ENCODE measurements at regions not wholly inside any gene's neighbourhood (a gene's known extent, or its start where the extent isn't known, plus 50 kb on each side); places are given as distances from the start of the nearest gene placed in this dataset.
A peak's percentile ranks its signal among the peaks of the same experiment; 100 is the strongest.

- DNase-seq (ENCODE audit: low read depth): no peak
Measured at GRCh38 chr13:53694814-53695532, 666.4 kb downstream of the OLFM4 start.

- DNase-seq (ENCODE audit: low read depth): no peak
Measured at GRCh38 chr13:53703371-53704080, 674.9 kb downstream of the OLFM4 start.

GRCh38 chr13:53719281-53719680 lies 690.7 kb downstream of the OLFM4 start:
- no peak for DNase-seq (ENCODE audit: low read depth)

- no peak for DNase-seq (ENCODE audit: low read depth)
Measured at GRCh38 chr13:53732664-53733063, 704.1 kb downstream of the OLFM4 start.

- DNase-seq (ENCODE audit: low read depth): no peak
Measured at GRCh38 chr13:53743906-53744305, 715.3 kb downstream of the OLFM4 start.

GRCh38 chr13:53747825-53748224 lies 719.2 kb downstream of the OLFM4 start:
- no peak for DNase-seq (ENCODE audit: low read depth)

GRCh38 chr13:53749306-53749705 lies 720.7 kb downstream of the OLFM4 start:
- no peak for DNase-seq (ENCODE audit: low read depth)

GRCh38 chr13:53759016-53759415 lies 730.4 kb downstream of the OLFM4 start:
- no peak for DNase-seq (ENCODE audit: low read depth)

GRCh38 chr13:53775807-53776206 lies 747.2 kb downstream of the OLFM4 start:
- no peak for DNase-seq (ENCODE audit: low read depth)

GRCh38 chr13:53778937-53779336 lies 750.3 kb downstream of the OLFM4 start:
- no peak for DNase-seq (ENCODE audit: low read depth)

- DNase-seq (ENCODE audit: low read depth): no peak
Measured at GRCh38 chr13:53781941-53782340, 753.3 kb downstream of the OLFM4 start.

GRCh38 chr13:53782488-53782961 lies 753.9 kb downstream of the OLFM4 start:
- DNase-seq (ENCODE audit: low read depth): peak; percentile 20

GRCh38 chr13:53783471-53783870 lies 754.9 kb downstream of the OLFM4 start:
- DNase-seq (ENCODE audit: low read depth): no peak

- no peak for DNase-seq (ENCODE audit: low read depth)
Measured at GRCh38 chr13:53788286-53788685, 759.7 kb downstream of the OLFM4 start.

- DNase-seq (ENCODE audit: low read depth): no peak
Measured at GRCh38 chr13:53800011-53800410, 771.4 kb downstream of the OLFM4 start.

GRCh38 chr13:53807251-53807834 lies 778.7 kb downstream of the OLFM4 start:
- no peak for DNase-seq (ENCODE audit: low read depth)

- DNase-seq (ENCODE audit: low read depth): no peak
Measured at GRCh38 chr13:53821632-53822031, 793.0 kb downstream of the OLFM4 start.

- no peak for DNase-seq (ENCODE audit: low read depth)
Measured at GRCh38 chr13:53822136-53822535, 793.5 kb downstream of the OLFM4 start.

- no peak for DNase-seq (ENCODE audit: low read depth)
Measured at GRCh38 chr13:53839461-53839860, 810.8 kb downstream of the OLFM4 start.

GRCh38 chr13:53844473-53845146 lies 816.0 kb downstream of the OLFM4 start:
- no peak for DNase-seq (ENCODE audit: low read depth)

GRCh38 chr13:53847502-53847901 lies 818.9 kb downstream of the OLFM4 start:
- no peak for DNase-seq (ENCODE audit: low read depth)

GRCh38 chr13:53848366-53848961 lies 819.9 kb downstream of the OLFM4 start:
- no peak for DNase-seq (ENCODE audit: low read depth)

Data from amniotic epithelial cell (primary cell).